ENCODE measurements at regions not wholly inside any gene's neighbourhood (a gene's known extent, or its start where the extent isn't known, plus 50 kb on each side); places are given as distances from the start of the nearest gene placed in this dataset.

- Histone ChIP-seq H3K36me3 (no peaks in the 10 kb centered on the region), H3K4me3 (no peak overlapping the region), H3K9me3 (no peaks in the 10 kb centered on the region), H3K4me1 (no peaks in the 10 kb centered on the region), H3K27ac (no peak overlapping the region), H3K27me3 (no peaks in the 10 kb centered on the region)
- TF ChIP-seq POLR2A (IDR thresholded peaks at IDR 0.05), result no peak
- no peak for TF ChIP-seq CTCF (IDR thresholded peaks at IDR 0.05)
- no peak for DNase-seq
Observed at GRCh38 chr5:29051509-29051908, 2013.1 kb upstream of the CDH9 start.

- H3K4me3 ChIP-seq, result no peak overlapping the region
- DNase-seq, result no peak
- no peak for TF ChIP-seq POLR2A (IDR thresholded peaks at IDR 0.05)
- no peak for TF ChIP-seq CTCF (IDR thresholded peaks at IDR 0.05)
- no peaks in the 10 kb centered on the region for H3K36me3 ChIP-seq
- H3K4me1 ChIP-seq, result no peaks in the 10 kb centered on the region
- H3K9me3 ChIP-seq, result no peaks in the 10 kb centered on the region
- no peaks in the 10 kb centered on the region for H3K27me3 ChIP-seq
- H3K27ac ChIP-seq, result no peak overlapping the region
Observed at GRCh38 chr5:29042152-29042551, 2003.8 kb upstream of the CDH9 start.

- no peaks in the 10 kb centered on the region for H3K9me3 ChIP-seq
- DNase-seq, result no peak
- no peak for TF ChIP-seq CTCF (IDR thresholded peaks at IDR 0.05)
- TF ChIP-seq POLR2A (IDR thresholded peaks at IDR 0.05), result no peak
- no peaks in the 10 kb centered on the region for H3K36me3 ChIP-seq
- no peak overlapping the region for H3K27ac ChIP-seq
- H3K27me3 ChIP-seq, result no peaks in the 10 kb centered on the region
- H3K4me3 ChIP-seq, result no peak overlapping the region
- no peaks in the 10 kb centered on the region for H3K4me1 ChIP-seq
Observed at GRCh38 chr5:29040404-29040803, 2002.0 kb upstream of the CDH9 start.

- H3K4me1 ChIP-seq, result no peaks in the 10 kb centered on the region
- no peaks in the 10 kb centered on the region for H3K27me3 ChIP-seq
- no peak overlapping the region for H3K4me3 ChIP-seq
- TF ChIP-seq POLR2A (IDR thresholded peaks at IDR 0.05), result no peak
- TF ChIP-seq CTCF (IDR thresholded peaks at IDR 0.05), result no peak
- H3K36me3 ChIP-seq, result no peaks in the 10 kb centered on the region
- H3K9me3 ChIP-seq, result no peaks in the 10 kb centered on the region
- no peak for DNase-seq
- H3K27ac ChIP-seq, result no peak overlapping the region
Observed at GRCh38 chr5:29039994-29040393, 2001.6 kb upstream of the CDH9 start.

GRCh38 chr5:29037716-29038115, 1999.3 kb upstream of the CDH9 start:
- no peaks in the 10 kb centered on the region for H3K9me3 ChIP-seq
- TF ChIP-seq POLR2A (IDR thresholded peaks at IDR 0.05), result no peak

GRCh38 chr5:29024052-29024451, 1985.7 kb upstream of the CDH9 start:
- H3K27ac ChIP-seq, result no peak overlapping the region
- TF ChIP-seq POLR2A (IDR thresholded peaks at IDR 0.05) (no peak), CTCF (IDR thresholded peaks at IDR 0.05) (no peak)
- no peaks in the 10 kb centered on the region for H3K4me1 ChIP-seq
- H3K4me3 ChIP-seq, result no peak overlapping the region
- H3K27me3 ChIP-seq, result no peaks in the 10 kb centered on the region
- H3K9me3 ChIP-seq, result no peaks in the 10 kb centered on the region
- H3K36me3 ChIP-seq, result no peaks in the 10 kb centered on the region
- no peak for DNase-seq

More at GRCh38 chr5:29037716-29038115, 1999.3 kb upstream of the CDH9 start:
- H3K27me3 ChIP-seq, result no peaks in the 10 kb centered on the region
- no peak for DNase-seq
- no peak overlapping the region for H3K4me3 ChIP-seq
- H3K4me1 ChIP-seq, result no peaks in the 10 kb centered on the region
- no peak overlapping the region for H3K27ac ChIP-seq
- no peaks in the 10 kb centered on the region for H3K36me3 ChIP-seq

All from Peyer's patch (tissue), 4 donors.